Kidney epithelial cell (primary cell): ENCODE measurements at regions not wholly inside any gene's neighbourhood (a gene's known extent, or its start where the extent isn't known, plus 50 kb on each side); places are given as distances from the start of the nearest gene placed in this dataset.
A peak's percentile ranks its signal among the peaks of the same experiment; 100 is the strongest.

Experiments
- DNase-seq: peaks from one replicate; pipeline ENCODE4 v3.0.0-alpha.2; 2010; ENCODE audit warnings: low read depth
- H3K27me3 ChIP-seq: 2 replicates; pipeline ENCODE4 v1.6.0; 2011; ENCODE audit warnings: low read length; ENCODE audit not compliant: control insufficient read depth, insufficient read depth
- H3K36me3 ChIP-seq: 2 replicates; pipeline ENCODE4 v1.5.1; 2011; ENCODE audit warnings: low read length; ENCODE audit not compliant: control insufficient read depth, insufficient read depth
- H3K4me3 ChIP-seq: 2 replicates; pipeline ENCODE4 v1.5.1; 2011; ENCODE audit warnings: low read depth, mild to moderate bottlenecking, control low read depth, low read length
- TF ChIP-seq, protein P1 (sequence below): IDR thresholded peaks from 2 replicates; pipeline ENCODE4 v1.5.1; 2011; ENCODE audit warnings: mild to moderate bottlenecking, moderate library complexity, low read length, control low read depth, inconsistent platforms; ENCODE audit not compliant: insufficient read depth, poor library complexity, severe bottlenecking

DNA sequence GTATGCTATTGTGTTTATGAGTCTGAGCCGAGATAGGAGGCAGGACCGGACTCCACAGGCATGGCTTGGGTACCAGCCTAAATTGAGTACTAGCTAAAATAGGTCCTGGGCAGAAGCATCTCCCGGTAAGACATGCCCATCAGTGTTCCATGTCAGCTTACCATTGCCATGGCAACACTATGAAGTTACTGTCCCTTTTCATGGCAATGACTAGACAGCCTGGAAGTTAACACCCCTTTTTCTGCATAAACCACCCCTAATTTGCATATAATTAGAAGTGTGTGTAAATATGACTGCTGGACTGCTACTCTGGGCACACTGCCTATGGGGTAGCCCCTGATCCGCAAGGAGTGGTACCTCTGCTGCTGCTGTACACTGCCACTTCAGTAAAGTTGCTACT lies 1005.1 kb upstream of the FAM98A start:
- Histone ChIP-seq H3K36me3 (no peaks in the 10 kb centered on the region), H3K27me3 (no peaks in the 10 kb centered on the region), H3K4me3 (no peak overlapping the region)
- DNase-seq, result no peak
- TF ChIP-seq, protein P1, sequence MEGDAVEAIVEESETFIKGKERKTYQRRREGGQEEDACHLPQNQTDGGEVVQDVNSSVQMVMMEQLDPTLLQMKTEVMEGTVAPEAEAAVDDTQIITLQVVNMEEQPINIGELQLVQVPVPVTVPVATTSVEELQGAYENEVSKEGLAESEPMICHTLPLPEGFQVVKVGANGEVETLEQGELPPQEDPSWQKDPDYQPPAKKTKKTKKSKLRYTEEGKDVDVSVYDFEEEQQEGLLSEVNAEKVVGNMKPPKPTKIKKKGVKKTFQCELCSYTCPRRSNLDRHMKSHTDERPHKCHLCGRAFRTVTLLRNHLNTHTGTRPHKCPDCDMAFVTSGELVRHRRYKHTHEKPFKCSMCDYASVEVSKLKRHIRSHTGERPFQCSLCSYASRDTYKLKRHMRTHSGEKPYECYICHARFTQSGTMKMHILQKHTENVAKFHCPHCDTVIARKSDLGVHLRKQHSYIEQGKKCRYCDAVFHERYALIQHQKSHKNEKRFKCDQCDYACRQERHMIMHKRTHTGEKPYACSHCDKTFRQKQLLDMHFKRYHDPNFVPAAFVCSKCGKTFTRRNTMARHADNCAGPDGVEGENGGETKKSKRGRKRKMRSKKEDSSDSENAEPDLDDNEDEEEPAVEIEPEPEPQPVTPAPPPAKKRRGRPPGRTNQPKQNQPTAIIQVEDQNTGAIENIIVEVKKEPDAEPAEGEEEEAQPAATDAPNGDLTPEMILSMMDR, result no peak

DNA sequence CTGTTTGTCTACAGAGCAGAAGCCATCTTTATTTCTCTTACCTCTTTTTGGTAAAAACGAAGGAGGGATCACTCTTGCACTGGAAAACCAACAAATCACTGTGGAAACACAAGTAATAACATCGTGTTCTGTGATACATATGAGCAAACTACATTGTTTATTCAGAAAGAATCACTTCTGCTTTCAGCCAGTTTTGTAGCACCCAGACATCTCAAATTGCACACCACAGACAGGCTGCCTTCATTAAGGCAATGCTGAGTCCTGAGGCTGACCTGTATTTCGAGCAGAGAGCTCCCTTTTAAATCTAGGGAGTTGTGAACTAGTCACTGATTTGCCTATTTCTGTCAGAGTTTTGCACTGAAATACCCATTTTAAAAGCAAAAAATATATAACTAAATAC lies 1003.2 kb upstream of the FAM98A start:
- TF ChIP-seq, protein P1, result no peak
- no peak for DNase-seq
- H3K4me3 ChIP-seq, result no peak overlapping the region
- H3K36me3 ChIP-seq, result no peaks in the 10 kb centered on the region
- H3K27me3 ChIP-seq, result no peaks in the 10 kb centered on the region

DNA sequence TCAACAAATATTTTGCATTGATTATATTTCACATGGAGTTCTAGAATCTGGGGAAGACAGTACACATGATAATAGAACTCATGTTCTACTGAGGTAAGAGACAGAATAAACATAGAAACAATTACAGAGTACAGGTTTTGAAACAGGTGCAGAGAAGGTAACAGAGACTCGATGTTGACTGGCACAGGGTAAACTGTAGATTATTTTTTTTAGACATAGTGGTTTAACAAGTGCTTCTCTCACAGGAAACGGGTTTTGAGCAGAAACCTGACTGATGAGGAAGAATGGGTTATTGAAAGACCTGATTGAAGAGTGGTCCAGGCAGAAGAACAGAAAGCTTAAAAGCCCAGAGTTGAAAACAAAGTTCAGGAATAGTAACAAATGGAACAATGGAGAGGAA lies 1002.5 kb upstream of the FAM98A start:
- Histone ChIP-seq H3K4me3 (no peak overlapping the region), H3K27me3 (no peaks in the 10 kb centered on the region), H3K36me3 (no peaks in the 10 kb centered on the region)
- no peak for DNase-seq
- TF ChIP-seq, protein P1, result no peak

DNA sequence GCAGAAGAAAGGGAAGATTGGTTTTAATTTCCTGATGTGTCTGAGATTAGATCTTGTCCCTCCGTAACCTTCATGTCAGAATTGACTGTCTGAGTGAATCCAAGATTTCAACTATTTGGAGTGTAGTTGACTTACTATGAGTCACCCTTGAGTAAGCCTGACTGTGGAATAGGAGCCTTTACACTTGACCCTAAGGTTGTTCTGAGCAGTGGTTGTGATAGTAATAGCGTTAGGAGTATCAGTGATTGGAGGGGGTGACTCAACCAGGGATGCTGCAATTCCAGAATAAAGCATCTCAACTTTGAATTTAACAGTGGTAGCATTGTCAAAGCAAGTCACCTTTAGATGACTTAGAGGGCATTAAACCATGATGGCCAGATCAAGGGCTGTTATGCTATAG lies 979.5 kb upstream of the FAM98A start:
- H3K27me3 ChIP-seq, result no peaks in the 10 kb centered on the region
- peak; percentile 34 for DNase-seq
- TF ChIP-seq, protein P1, result no peak

DNA sequence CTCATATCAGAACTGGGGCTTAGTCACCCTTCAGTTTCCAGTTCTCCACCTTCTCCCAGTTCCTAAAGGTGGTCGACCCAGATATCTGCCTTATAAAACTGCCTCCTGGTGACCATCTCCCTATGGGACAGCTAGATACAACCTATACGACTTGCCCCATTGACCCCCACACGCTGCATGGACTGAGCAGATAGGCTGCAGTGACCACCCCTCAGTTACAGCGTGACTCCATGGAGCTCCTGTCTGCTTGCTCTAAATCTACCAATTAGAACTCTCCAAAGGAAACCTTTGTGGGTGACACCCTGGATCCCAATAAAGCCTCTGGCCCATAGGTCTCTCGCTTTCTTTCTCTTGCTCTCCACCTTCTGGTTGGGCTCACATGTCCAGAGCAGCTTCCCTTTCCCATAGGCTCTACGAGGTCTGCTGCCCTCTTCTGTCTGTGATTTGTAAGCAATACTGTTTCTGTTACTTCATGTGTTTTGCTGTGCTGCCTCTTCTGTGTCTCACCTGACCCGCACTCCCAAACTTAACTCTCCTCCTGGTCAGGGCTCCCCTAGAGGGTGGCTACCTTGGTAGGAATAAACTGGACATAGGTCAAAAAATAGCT lies 971.3 kb upstream of the FAM98A start:
- Histone ChIP-seq H3K4me3 (no peak overlapping the region), H3K36me3 (no peaks in the 10 kb centered on the region), H3K27me3 (no peaks in the 10 kb centered on the region)
- peak; percentile 7 for DNase-seq
- TF ChIP-seq, protein P1, result peak; percentile 45

More for the DNA sequence above, 979.5 kb upstream of the FAM98A start:
- H3K4me3 ChIP-seq, result no peak overlapping the region
- no peaks in the 10 kb centered on the region for H3K36me3 ChIP-seq

DNA sequence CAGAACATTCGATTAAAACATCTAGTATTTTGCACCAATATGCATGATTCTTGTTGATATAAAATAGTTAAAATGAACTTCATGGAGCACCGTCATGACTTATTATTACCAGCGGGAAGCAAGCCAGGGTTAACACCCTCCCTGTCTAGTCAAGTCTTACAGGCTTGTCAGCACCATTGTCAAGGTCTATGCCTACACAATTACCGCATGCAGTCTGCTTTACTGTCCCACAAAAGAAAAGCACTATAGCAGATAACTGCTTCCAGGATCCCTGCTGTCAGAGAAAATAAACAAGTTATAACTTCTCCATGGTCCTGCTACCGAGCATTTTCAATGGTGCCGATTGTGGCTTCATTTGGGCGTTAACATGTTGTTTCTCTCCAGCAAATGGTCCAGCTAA lies 968.0 kb upstream of the FAM98A start:
- H3K4me3 ChIP-seq, result no peak overlapping the region
- H3K27me3 ChIP-seq, result no peaks in the 10 kb centered on the region
- no peaks in the 10 kb centered on the region for H3K36me3 ChIP-seq
- DNase-seq, result no peak
- TF ChIP-seq, protein P1, result no peak
